Breast epithelium (tissue), 4 donors: ENCODE measurements at regions not wholly inside any gene's neighbourhood (a gene's known extent, or its start where the extent isn't known, plus 50 kb on each side); places are given as distances from the start of the nearest gene placed in this dataset.

Experiments used
- DNase-seq, 2 donors: peaks; one replicate each; pipeline ENCODE4 v3.0.0-alpha.2; 2019; ENCODE audit warnings: low spot score in 2 of 2
- H3K27ac ChIP-seq, 2 donors: fragments of 200-600 bp; sonication (generic) in 1 of 2; one replicate each; pipeline ENCODE4 v1.5.1; 2016 to 2019; ENCODE audit warnings: mild to moderate bottlenecking in 1 of 2
- H3K27me3 ChIP-seq, 2 donors: fragments of 200-600 bp; sonication (generic) in 1 of 2; one replicate each; pipeline versions ENCODE4 v1.5.1 to v1.6.0; 2017 to 2019; ENCODE audit warnings: control low read depth in 1 of 2, mild to moderate bottlenecking in 1 of 2
- H3K36me3 ChIP-seq: fragments of 200-600 bp; one replicate; pipeline ENCODE4 v1.5.1; 2019
- H3K4me1 ChIP-seq, 2 donors: fragments of 200-600 bp; sonication (generic); one replicate each; pipeline ENCODE4 v1.5.1; 2016 to 2019; ENCODE audit warnings: control low read depth in 1 of 2
- H3K4me3 ChIP-seq, 3 donors: fragments of 200-600 bp; sonication (generic); 1 replicate in 2 of 3; 2 replicates in 1 of 3; pipeline ENCODE4 v1.5.1; 2016 to 2019; ENCODE audit warnings: mild to moderate bottlenecking in 3 of 3, moderate library complexity in 2 of 3
- H3K9me3 ChIP-seq, 2 donors: fragments of 200-600 bp; sonication (generic) in 1 of 2; one replicate each; pipeline ENCODE4 v1.5.1; 2016 to 2019; ENCODE audit warnings: control low read depth in 1 of 2
- POLR2A ChIP-seq: fragments of 450-650 bp; IDR thresholded peaks from one replicate; pipeline ENCODE4 v1.6.1; 2016; ENCODE audit warnings: antibody characterized with exemption, mild to moderate bottlenecking, moderate library complexity
- POLR2AphosphoS5 ChIP-seq, 3 donors: sonication (generic); formaldehyde crosslinking; IDR thresholded peaks; one replicate each; pipeline ENCODE4 v1.6.1; 2017; ENCODE audit warnings: antibody characterized with exemption in 3 of 3
- intact Hi-C: fragments of 100-400 bp; cut with DNase I; formaldehyde crosslinking; loops from one replicate; pipeline ENCODE4 v1.15.1; 2023; ENCODE audit warnings: low total_unique reads
- TF ChIP-seq, protein P1 (sequence below), 3 donors: fragments of 450-650 bp; IDR thresholded peaks; one replicate each; pipeline ENCODE4 v1.5.1; 2016 to 2017; ENCODE audit warnings: antibody characterized with exemption in 3 of 3, mild to moderate bottlenecking in 3 of 3, moderate library complexity in 3 of 3

- intact Hi-C loops: no loop called here
- H3K27ac ChIP-seq: no peak overlapping the region
- H3K4me1 ChIP-seq: no peaks in the 10 kb centered on the region
- no peak for DNase-seq
- no peaks in the 10 kb centered on the region for H3K27me3 ChIP-seq
- H3K9me3 ChIP-seq: peaks cover 0 to 4% of the 10 kb centered on the region in 2 donors
- TF ChIP-seq, protein P1, sequence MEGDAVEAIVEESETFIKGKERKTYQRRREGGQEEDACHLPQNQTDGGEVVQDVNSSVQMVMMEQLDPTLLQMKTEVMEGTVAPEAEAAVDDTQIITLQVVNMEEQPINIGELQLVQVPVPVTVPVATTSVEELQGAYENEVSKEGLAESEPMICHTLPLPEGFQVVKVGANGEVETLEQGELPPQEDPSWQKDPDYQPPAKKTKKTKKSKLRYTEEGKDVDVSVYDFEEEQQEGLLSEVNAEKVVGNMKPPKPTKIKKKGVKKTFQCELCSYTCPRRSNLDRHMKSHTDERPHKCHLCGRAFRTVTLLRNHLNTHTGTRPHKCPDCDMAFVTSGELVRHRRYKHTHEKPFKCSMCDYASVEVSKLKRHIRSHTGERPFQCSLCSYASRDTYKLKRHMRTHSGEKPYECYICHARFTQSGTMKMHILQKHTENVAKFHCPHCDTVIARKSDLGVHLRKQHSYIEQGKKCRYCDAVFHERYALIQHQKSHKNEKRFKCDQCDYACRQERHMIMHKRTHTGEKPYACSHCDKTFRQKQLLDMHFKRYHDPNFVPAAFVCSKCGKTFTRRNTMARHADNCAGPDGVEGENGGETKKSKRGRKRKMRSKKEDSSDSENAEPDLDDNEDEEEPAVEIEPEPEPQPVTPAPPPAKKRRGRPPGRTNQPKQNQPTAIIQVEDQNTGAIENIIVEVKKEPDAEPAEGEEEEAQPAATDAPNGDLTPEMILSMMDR (IDR thresholded peaks at IDR 0.05): no peak
- TF ChIP-seq POLR2A (no peak), POLR2AphosphoS5 (IDR thresholded peaks at IDR 0.05) (no peak)
- no peak overlapping the region for H3K4me3 ChIP-seq
- H3K36me3 ChIP-seq: no peaks in the 10 kb centered on the region
Observed at GRCh38 chr6:120966321-120966720, 368.0 kb downstream of the TBC1D32 start.

DNA sequence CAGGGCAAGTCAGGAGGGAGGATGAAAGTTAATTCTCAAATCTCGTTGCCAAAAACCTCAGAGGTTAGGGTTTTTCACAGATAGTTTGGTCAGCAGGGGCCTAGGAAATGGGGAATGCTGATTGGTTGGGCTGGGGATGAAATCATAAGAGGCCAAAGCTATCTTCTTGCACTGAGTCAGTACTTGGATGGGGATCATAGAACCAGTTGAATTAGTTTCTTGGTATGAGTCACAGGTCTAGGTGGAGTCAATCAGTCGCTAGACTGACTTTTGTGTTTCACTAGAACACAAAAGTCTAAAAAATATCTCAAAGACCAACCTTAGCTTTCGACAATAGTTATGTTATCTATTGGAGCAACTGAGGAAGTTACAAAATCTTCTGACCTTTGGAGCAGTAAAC, 368.5 kb downstream of the TBC1D32 start:
- Histone ChIP-seq H3K36me3 (no peaks in the 10 kb centered on the region), H3K27me3 (no peaks in the 10 kb centered on the region), H3K9me3 (peaks cover 0 to 4% of the 10 kb centered on the region in 2 donors), H3K4me1 (no peaks in the 10 kb centered on the region), H3K27ac (no peak overlapping the region), H3K4me3 (no peak overlapping the region)
- TF ChIP-seq, protein P1 (IDR thresholded peaks at IDR 0.05): no peak
- TF ChIP-seq POLR2A (no peak), POLR2AphosphoS5 (IDR thresholded peaks at IDR 0.05) (no peak)
- DNase-seq: no peak
- intact Hi-C loops: no loop called here

GRCh38 chr6:120960761-120961160, 373.5 kb downstream of the TBC1D32 start:
- Histone ChIP-seq H3K9me3 (no peaks in the 10 kb centered on the region), H3K27me3 (no peaks in the 10 kb centered on the region), H3K4me3 (no peak overlapping the region), H3K4me1 (no peaks in the 10 kb centered on the region), H3K36me3 (no peaks in the 10 kb centered on the region), H3K27ac (no peak overlapping the region)
- DNase-seq: no peak
- intact Hi-C loops: no loop called here
- TF ChIP-seq POLR2A (no peak), POLR2AphosphoS5 (IDR thresholded peaks at IDR 0.05) (no peak)
- TF ChIP-seq, protein P1 (IDR thresholded peaks at IDR 0.05): no peak

DNA sequence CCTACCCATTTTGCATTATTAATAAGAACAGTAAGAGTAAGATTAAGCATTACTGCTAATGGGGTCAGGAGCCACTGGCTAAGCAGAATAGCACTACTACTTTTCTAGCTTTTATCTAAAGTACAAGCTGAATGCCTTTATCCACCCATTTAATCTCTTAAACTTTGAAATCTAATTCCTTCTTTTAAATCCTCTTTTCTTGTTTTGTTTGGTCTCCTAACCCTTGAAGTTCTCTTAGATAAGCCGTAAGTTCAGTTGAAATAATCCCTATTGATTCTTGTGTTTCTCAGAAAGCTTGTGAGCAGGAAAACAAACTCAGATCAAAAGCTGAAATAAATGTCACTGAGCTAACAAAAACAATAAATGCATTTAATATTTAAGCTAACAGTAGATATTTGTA, 380.2 kb downstream of the TBC1D32 start:
- H3K27ac ChIP-seq: no peak overlapping the region
- no peak overlapping the region for H3K4me3 ChIP-seq
- DNase-seq: no peak
- no peaks in the 10 kb centered on the region for H3K9me3 ChIP-seq
- H3K4me1 ChIP-seq: no peaks in the 10 kb centered on the region
- no peak for TF ChIP-seq POLR2A
- no peak for TF ChIP-seq POLR2AphosphoS5 (IDR thresholded peaks at IDR 0.05)
- TF ChIP-seq, protein P1 (IDR thresholded peaks at IDR 0.05): no peak
- H3K27me3 ChIP-seq: no peaks in the 10 kb centered on the region
- intact Hi-C loops: no loop called here
- no peaks in the 10 kb centered on the region for H3K36me3 ChIP-seq

GRCh38 chr6:120951258-120951657, 383.0 kb downstream of the TBC1D32 start:
- DNase-seq: no peak
- intact Hi-C loops: no loop called here
- Histone ChIP-seq H3K36me3 (no peaks in the 10 kb centered on the region), H3K9me3 (no peaks in the 10 kb centered on the region), H3K4me1 (no peaks in the 10 kb centered on the region), H3K27me3 (no peaks in the 10 kb centered on the region), H3K27ac (no peak overlapping the region), H3K4me3 (no peak overlapping the region)
- TF ChIP-seq, protein P1 (IDR thresholded peaks at IDR 0.05): no peak
- no peak for TF ChIP-seq POLR2AphosphoS5 (IDR thresholded peaks at IDR 0.05)
- no peak for TF ChIP-seq POLR2A
